ENCODE measurements at regions not wholly inside any gene's neighbourhood (a gene's known extent, or its start where the extent isn't known, plus 50 kb on each side); places are given as distances from the start of the nearest gene placed in this dataset.

DNA sequence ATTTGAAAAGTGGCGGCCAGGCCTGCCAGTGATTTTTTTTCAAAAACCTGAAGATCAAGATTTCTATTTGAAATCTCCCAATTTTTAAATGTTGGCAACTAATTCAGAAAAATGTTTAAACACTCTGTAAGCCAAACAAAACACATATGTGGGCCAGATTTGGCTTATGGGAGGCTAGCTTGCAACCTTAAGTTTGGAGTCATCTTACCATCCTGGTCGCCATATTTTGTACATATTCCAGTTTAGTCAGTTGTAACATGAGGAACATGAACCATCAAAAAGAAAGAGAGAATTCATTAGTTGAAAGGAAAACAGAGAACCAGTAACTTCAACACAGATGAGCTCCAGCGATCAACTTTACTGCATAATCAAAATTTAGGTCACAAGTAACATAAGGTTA, 115.4 kb downstream of the TMEM26 start:
- no peak for ATAC-seq
- no peaks in the 10 kb centered on the region for H3K4me1 ChIP-seq (ENCODE audit: low read depth)
- TF ChIP-seq, protein P1, sequence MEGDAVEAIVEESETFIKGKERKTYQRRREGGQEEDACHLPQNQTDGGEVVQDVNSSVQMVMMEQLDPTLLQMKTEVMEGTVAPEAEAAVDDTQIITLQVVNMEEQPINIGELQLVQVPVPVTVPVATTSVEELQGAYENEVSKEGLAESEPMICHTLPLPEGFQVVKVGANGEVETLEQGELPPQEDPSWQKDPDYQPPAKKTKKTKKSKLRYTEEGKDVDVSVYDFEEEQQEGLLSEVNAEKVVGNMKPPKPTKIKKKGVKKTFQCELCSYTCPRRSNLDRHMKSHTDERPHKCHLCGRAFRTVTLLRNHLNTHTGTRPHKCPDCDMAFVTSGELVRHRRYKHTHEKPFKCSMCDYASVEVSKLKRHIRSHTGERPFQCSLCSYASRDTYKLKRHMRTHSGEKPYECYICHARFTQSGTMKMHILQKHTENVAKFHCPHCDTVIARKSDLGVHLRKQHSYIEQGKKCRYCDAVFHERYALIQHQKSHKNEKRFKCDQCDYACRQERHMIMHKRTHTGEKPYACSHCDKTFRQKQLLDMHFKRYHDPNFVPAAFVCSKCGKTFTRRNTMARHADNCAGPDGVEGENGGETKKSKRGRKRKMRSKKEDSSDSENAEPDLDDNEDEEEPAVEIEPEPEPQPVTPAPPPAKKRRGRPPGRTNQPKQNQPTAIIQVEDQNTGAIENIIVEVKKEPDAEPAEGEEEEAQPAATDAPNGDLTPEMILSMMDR (IDR thresholded peaks at IDR 0.05): no peak
- H3K9me3 ChIP-seq: no peaks in the 10 kb centered on the region
- intact Hi-C loops (cut with DNase I, micrococcal nuclease): no loop called here
- DNase-seq: no peak
- H3K4me3 ChIP-seq: no peak overlapping the region
- H3K36me3 ChIP-seq (ENCODE audit: low read depth): no peaks in the 10 kb centered on the region

DNA sequence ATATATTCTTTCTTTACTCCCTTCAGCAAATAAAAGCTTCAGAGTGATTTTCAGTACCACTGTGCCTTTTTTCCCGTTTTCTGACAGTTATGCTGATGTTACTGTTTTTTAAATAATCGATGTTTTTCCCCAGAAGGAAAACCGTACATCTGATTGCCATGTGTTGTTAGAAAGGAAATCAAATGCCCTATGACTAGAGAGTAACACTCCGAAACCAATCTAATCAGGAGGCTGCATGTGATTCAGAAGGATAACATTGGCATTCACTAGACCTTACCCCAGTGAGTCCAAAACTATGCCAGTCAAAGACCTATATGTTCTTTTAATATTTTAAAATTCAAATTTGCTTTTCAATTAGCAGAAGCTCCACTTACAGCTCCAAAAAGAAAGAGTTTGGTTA, 116.3 kb downstream of the TMEM26 start:
- ATAC-seq (no peak), DNase-seq (no peak)
- no peaks in the 10 kb centered on the region for H3K4me1 ChIP-seq (ENCODE audit: low read depth)
- intact Hi-C loops (cut with DNase I, micrococcal nuclease): no loop called here
- no peaks in the 10 kb centered on the region for H3K36me3 ChIP-seq (ENCODE audit: low read depth)
- H3K9me3 ChIP-seq: no peaks in the 10 kb centered on the region
- TF ChIP-seq, protein P1 (IDR thresholded peaks at IDR 0.05): no peak
- H3K4me3 ChIP-seq: no peak overlapping the region

DNA sequence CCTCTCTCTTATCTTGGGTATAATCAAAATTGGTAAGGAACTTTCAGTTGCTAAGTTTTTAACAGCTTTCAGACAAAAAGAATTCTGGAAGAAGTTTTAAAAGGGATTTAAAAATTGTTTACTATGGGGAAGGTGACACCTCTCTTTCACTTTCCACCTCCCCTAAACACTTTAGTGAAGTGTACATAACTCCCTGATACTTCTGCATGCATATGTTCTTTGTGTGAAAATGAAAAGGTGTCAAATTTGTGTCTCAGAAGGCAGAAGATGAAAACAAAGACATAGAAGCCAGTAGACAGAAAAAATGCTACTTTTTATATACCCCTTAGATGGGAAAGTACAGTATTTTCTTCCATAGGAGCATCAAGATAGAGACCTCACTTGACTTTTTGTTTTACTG, 117.8 kb downstream of the TMEM26 start:
- Histone ChIP-seq H3K36me3 (ENCODE audit: low read depth) (no peaks in the 10 kb centered on the region), H3K4me1 (ENCODE audit: low read depth) (no peaks in the 10 kb centered on the region), H3K4me3 (no peak overlapping the region), H3K9me3 (no peaks in the 10 kb centered on the region)
- no peak for DNase-seq
- intact Hi-C loops (cut with DNase I, micrococcal nuclease): no loop called here
- no peak for ATAC-seq
- TF ChIP-seq, protein P1 (IDR thresholded peaks at IDR 0.05): no peak

DNA sequence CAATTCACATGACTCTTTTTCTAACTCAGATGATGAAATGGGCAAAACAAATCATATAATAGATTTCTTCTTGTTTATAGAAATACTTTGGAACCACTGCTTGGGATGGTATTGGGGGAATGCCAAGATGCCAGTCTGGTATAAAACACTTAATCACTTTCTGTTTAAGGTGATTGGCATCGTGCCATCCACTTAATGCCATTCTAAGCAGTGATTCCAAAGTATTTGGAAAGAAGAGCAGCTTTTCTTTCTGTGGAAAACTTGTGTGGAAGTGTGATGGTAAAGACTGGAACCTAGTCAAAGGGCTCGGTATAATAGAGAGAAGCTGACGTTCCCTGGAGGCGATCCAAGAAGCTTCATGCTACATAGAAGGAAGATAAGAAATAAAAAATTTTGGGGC, 120.6 kb downstream of the TMEM26 start:
- intact Hi-C loops (cut with DNase I, micrococcal nuclease): no loop called here
- Histone ChIP-seq H3K9me3 (no peaks in the 10 kb centered on the region), H3K36me3 (ENCODE audit: low read depth) (no peaks in the 10 kb centered on the region), H3K4me1 (ENCODE audit: low read depth) (no peaks in the 10 kb centered on the region), H3K4me3 (no peak overlapping the region)
- DNase-seq (no peak), ATAC-seq (no peak)
- TF ChIP-seq, protein P1 (IDR thresholded peaks at IDR 0.05): no peak

DNA sequence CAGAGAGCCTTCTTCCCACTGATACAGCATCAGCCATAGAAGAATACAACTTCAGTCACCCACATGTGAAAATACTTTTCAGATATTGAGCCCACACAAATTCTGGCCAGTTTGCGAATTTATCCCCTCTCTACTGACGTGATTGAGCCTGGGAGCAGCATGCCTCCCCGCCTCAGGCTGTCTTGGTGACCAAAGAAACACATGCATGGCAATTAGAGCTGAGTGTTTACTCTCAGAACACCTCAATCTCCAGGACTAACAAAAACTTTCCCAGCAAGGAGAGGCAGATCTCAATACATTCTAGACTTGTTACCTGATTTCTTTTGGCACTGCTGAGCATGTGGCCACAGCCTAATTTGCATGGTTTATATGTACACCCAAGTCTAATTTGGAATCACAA, 122.5 kb downstream of the TMEM26 start:
- no peaks in the 10 kb centered on the region for H3K9me3 ChIP-seq
- no peak overlapping the region for H3K4me3 ChIP-seq
- no peaks in the 10 kb centered on the region for H3K36me3 ChIP-seq (ENCODE audit: low read depth)
- intact Hi-C loops (cut with DNase I, micrococcal nuclease): no loop called here
- no peak for DNase-seq
- TF ChIP-seq, protein P1 (IDR thresholded peaks at IDR 0.05): no peak
- no peak for ATAC-seq
- H3K4me1 ChIP-seq (ENCODE audit: low read depth): no peaks in the 10 kb centered on the region

DNA sequence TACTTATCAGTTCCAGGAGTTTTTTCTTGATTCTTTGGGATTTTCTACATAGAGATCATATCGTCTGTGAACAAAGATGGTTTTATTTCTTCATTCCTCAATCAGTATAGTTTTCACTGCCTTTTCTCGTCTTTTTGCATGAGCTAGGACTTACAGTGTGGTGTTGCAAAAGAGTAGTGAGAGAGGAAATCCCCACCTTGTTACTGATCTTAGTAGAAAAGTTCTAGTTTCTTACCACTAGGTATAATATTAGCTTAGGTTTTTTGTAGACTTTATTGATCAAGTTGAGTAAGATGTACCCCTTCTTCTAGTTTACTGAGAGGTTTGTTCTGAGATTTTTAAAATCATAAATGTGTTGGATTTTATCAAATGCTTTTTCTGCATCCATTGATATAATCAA, 123.3 kb downstream of the TMEM26 start:
- Histone ChIP-seq H3K4me1 (ENCODE audit: low read depth) (no peaks in the 10 kb centered on the region), H3K9me3 (no peaks in the 10 kb centered on the region), H3K4me3 (no peak overlapping the region), H3K36me3 (ENCODE audit: low read depth) (no peaks in the 10 kb centered on the region)
- intact Hi-C loops (cut with DNase I, micrococcal nuclease): no loop called here
- DNase-seq (no peak), ATAC-seq (no peak)
- TF ChIP-seq, protein P1 (IDR thresholded peaks at IDR 0.05): no peak

Data from mucosa of descending colon (tissue), 3 donors.